NOMO-1 (cell line): ENCODE measurements at regions not wholly inside any gene's neighbourhood (a gene's known extent, or its start where the extent isn't known, plus 50 kb on each side); places are given as distances from the start of the nearest gene placed in this dataset.

Source experiments
- DNase-seq, 2 experiments: peaks; one replicate each; lab custom pipeline; 2025; ENCODE audit not compliant: unreplicated experiment in 2 of 2; lab: John Stamatoyannopoulos, UW

DNA sequence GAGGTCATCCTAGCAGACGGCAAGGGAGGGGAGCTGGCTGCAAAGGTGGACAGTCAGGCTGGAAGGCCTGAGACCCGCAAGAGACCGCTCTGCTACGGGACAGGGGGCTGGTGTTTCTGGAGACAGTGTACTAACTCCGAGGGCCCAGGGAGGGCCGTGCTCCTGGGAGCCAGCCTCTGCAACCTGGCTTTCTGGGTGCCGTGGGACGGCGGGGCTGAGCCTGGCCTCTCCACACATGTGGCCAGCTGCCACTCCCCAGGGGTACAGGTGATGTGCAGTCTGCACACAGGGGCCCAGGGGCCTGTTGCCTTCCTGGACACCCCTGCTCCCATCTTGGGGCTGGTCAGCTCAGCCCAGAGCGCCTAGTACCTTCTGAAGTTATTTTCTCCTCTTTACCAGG is 92.2 kb downstream of the MRPL36 start:
- DNase-seq, result no peak

DNA sequence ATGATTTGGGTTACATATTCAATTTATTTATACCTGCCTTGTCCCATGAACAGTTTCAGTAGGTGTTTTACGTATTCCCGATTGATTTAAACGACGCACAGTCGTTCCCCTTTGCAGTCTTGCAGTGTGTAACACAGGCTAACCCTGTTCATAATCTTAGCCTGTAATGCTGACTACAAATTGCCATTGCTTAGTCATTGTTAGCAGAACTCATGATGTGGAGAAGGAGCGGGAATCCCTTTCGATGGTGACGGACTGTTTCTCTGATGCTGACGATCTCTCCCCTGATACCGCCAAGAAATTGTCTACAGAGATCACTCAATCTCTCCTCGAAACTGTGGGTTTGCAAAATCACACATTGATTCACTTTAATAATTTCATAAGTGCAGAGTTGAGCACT is 93.2 kb downstream of the MRPL36 start:
- DNase-seq, result no peak

DNA sequence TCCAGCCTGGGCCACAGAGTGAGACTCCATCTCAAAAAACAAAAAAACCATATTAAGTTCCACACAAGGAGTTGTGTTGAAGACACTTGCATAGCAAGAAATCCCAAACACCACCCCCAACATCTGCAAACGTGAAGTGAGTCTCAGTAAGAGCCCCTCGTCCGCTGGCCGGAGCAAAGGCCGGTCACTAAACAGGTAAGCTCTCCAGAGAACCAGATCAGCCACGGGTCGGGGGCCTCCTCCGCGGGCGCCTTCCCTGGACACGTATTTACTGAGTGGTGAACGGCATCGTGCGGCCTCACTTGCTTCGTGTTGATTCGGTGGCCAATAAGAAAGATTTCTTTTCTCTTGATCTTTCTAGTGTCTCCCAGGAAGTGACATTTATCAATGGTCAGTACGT is 93.6 kb downstream of the MRPL36 start:
- no peak for DNase-seq

DNA sequence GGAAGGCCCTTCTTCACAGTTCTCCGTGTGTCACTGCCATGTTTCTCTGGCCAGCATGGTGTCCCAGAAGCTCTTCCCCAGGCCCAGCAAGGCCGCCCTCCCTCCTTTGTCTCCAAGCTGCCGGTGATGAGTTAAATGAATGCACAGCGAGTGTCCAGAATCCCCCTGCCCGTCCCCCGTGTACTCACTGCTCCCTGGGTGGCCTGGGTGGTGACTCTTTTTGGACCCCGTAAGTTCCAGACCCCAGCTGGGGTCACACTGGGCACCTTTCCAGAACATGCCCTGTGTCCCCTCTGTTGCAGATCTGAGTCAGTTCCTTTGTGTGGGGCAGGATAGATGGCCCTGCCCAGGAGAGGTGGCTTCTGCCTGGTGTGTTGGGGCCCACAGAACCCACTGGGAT is 95.0 kb downstream of the MRPL36 start:
- DNase-seq, result no peak

DNA sequence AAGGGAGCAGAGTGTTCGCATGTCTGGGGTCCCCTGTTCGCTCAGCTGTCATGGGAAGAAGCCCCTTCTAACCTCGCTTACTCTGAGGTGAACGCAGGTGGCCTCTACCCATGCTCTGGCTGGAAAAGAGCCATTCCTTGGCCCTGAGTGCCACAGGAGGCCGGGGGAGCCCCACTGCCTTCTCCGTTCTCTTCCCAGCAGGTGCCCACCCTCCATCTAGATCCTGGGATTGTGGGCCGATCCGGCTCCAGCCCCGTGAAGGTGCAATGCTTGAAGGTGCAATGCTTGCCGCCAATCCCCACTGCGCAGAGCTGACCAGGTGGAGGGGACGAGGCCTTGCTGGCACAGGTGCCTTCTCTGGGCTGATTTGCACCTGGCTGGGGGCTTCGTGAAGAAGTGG is 95.4 kb downstream of the MRPL36 start:
- no peak for DNase-seq

DNA sequence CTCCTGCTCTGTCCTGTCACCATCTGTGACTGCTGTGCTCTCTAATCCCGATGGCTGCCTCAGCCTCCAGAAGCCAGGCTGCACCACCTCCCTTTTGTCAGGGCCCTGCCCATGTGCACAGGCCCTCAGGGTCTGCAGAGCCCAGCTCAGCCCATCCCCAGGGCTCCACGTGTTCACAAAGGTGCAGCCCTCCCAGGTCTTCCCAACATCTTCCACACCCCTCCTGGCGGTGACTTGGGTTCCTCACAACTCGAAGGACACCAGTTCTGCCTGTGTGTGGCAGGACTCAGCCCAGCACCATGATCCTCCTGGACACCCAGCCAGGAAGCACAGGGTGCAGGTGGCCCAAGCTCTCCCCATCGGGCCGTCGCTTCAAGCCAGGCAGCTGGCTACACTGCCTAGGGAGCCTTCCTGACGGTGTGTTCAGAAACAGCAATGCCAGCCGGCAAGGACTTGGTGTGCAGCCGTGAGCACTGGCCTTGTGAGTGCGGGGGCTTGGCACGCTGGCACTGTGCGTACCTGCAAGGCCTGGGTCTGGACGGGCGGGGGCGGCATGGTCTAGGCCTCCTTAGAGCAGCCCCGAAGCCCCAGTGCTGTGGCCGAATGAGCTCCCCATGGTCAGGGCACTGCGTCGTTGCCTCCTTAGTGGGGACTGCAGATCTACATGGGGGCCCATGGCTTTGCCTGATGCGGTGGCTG is 96.1 kb downstream of the MRPL36 start:
- no peak for DNase-seq

DNA sequence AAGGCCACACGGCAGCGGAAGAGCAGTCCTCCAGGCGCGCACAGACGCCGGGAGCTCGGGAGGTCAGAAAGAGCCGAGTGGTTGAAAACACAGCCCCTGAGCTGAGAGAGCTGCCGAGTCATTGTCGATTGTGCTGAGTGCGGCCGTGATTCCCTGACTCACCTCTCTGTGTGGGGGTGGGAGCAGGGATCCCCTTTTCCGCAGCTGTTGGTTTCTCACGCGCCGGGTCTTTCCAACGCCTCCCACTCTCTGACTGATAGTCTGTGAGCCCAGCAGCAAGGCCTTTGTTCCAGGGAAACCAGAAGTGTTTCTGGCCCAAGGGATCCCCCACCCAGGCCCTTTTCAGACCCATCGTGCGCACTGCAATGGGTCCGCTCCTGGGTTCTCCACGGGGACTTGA is 97.3 kb downstream of the MRPL36 start:
- no peak for DNase-seq

DNA sequence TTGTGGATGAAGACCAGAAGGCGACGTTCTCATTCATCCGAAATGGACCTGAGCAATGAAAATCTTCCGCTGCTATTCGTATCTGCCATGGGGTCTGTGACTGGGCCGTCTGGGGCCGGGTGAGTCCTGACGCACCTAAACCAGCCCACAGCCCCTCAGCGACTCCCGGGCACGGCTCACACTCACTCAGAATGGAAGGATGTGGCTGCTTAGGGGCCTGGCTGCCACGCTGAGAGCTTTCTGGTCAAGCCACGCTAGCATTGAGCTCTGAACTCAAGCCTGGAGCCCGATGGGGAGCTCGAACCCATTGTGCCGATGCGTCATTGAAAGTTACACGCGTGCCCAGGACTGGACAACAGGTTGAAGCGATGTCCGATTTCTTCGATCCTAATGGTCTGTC is 97.8 kb downstream of the MRPL36 start:
- DNase-seq, result no peak

DNA sequence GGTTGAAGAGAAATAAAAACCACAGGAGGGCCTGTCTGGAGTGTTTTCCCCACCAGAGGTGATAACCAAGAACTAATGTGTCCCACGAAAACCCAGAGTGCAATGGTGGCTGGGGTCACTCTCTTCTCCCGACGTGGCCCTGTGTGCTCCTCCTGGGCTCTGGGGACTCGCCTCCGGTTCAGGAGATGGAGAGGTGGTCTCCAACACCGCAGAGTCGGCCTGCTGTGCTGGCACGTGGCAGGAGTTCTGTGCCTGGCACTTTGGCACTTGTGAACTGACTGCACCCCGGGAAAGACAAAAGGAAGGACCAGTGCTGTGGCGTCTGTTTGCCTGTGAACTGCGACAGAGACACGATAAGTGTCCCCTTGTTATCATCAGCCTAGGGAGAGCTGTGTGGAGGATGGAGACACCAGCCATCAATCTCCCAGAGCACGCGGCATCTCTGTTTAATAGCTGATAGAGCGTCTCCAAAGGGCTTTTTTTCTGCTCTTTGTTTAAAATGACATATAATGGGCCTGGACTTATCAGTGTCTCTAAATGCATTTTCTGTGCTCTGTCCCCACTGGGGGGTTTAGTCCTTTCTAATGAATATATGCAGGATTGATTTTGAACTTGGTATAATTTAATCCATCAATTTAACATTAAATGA is 98.3 kb downstream of the MRPL36 start:
- no peak for DNase-seq

DNA sequence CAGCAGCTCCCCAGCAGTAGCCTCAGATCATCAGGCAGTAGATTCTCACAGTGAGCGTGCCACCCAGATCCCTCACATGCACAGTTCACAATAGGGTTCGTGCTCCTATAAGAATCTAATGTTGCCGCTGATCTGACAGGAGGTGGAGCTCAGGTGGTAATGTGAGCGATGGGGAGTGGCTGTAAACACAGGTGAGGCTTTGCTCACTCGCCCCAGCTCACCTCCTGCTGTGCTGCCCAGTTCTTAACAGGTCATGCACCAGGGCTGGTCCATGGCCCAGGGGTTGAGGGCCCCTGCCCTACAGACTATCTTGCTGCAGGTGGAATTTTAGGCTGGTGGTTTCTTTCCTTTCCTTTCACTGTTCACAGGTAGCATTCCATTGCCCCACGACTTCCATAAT is 100.2 kb downstream of the MRPL36 start:
- no peak for DNase-seq

DNA sequence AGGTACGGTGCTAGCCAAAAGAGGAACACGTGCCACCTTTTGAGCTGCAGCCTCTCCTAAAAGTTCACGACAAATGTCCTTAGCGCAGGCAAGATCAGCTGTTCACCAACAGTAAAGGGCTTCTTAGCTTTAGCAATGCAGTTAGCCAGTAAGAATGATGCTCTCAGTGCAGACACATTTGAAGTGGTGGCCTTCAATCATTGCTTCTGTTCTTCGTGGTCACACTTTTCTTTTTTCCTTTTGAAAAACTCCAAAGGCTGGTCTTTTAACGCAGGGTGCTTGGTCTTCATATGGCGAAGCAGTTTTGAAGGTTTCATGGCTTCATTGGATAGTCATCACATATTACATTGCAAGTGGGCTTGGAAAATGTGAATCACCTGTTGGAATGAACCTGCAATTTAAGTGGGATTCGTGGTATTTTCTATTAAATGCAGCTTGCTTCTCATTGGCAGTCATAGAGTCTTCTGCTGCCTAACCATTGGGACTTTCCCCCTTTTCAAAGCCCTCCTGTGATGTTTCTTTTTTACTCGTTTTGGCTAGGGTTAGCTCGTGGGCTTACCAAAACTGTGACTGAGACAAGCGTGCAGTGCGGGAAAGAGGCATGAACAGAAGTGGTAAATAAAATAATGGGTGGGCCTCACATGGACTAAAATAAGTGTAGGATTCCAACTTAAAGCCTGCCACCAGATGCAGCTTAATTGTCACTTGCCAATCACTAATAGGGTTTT is 100.9 kb downstream of the MRPL36 start:
- DNase-seq, result no peak

DNA sequence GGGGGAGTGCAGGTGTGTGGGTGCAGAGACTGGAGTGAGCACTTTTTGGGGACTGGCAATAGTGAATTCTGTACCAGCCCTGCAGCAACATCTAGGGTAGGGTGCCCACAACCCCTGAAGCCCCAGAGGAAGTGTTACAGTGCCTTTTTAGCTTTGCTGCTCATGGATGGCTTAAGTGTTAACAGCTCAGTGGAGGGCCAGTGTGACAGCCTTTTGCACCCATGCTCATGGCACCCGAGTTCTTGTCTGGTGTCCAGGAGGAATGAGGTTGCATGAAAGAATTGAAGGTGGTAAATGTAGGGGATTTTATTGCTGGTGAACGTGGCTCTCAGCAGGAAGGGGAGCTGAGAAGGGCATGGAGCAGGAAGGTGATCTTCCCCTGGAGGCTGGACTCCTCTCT is 107.3 kb downstream of the MRPL36 start:
- DNase-seq, result no peak

DNA sequence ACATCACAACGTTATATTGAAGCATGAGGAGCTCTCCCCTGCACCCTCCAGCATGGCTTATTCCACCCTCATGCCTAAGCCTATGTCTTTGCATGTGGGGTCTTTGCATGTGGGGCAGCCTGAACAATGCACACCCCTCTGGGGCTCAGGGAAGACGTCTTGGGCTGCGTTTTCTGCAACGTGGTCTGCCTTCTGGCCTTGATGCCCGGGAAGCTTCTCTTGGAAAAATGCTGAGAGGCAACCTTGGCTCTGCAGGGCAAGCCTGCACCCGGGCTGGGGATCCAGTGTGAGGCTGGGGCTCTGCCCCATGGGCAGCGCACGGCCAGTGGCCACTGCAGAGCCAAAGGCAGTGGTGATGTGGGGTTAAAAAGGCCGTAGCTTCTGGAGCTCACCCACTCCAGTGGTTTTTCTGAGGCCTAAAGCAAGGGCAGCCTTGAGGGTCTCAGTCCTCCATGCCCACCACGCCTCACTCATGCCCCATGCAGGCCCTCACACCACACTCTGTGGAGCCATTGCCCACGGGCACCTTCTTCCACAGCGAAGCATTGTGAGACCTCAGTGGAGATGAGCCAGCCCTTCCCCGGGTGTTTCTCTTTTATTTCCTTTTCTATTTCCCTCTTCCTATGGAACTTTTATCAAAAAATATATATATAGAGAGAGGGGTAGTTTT is 112.2 kb downstream of the MRPL36 start:
- no peak for DNase-seq

DNA sequence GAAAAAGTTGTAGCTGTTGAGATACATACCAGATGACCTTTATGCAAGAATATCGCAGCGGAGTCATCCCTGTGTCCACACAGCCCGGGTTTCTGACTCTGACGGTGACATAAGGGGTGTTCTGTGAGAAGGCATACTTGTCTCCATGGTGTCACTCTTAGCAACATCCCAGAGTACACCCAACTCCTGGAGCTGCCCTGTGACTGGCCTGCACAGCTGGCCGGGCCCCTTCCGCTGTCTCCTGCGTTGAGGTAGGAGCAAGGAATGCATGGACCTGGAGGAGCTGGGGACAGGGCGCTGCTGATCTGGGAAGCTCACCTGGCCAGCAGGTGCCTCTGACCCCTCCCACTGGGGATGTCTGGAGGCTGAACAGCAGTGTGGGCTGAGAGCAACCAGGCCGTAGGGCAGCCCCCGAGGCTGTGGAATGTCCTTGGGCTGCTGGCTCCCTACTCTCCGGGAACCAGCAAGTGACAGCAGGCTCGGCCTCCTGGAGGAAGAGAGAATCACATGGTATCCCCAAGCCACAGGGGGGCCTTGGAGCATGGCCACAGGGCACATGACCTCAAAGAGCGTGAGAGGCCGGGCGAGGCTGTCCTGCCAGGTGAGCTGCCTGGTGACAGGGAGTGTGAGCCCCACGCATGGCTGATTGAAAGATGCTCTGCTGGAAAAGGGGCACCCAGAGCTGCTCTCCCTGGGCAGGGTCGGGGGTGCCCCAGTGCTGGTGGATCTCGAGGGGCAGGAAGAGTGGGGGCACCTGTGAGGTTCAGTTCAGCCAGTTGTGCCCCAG is 113.4 kb downstream of the MRPL36 start:
- DNase-seq, result no peak

DNA sequence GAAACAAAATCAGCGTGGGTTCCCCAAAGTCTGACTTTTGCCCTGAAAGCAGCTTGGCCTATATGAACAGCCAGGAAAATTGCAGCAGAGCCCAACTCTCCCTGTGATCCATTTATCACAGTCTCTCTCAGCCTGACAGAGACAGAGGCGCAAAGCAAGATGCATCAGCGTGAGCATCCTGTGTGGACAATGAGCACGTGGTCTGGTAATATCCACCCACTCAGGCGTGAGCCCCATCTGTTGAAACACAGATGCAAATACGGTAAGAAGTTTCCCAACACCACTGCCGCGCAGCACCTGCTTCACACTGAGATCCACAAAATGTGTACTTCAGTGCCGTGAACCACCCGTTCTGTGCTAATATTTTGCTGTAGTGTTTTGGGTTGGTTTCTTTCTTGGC is 114.6 kb downstream of the MRPL36 start:
- DNase-seq, result no peak

DNA sequence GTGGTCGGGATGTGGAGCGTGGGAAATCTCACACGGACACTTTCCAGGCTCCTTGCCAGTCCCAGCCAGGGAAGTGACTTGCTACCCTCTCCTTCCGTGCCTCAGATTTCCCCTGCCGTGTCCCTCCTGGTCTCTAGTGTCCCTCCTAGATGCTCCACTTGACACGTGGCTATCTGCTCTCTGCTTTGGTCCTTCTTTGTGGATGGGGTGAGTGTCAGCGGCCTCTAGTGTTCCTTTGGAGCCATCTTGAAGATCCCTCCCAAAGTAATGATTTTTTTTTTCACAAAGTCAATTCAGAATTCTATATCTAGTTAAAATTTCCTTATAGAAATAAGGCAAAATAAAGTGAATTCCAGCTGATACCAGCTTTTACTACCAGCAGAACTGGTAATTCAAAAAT is 117.7 kb downstream of the MRPL36 start:
- no peak for DNase-seq

DNA sequence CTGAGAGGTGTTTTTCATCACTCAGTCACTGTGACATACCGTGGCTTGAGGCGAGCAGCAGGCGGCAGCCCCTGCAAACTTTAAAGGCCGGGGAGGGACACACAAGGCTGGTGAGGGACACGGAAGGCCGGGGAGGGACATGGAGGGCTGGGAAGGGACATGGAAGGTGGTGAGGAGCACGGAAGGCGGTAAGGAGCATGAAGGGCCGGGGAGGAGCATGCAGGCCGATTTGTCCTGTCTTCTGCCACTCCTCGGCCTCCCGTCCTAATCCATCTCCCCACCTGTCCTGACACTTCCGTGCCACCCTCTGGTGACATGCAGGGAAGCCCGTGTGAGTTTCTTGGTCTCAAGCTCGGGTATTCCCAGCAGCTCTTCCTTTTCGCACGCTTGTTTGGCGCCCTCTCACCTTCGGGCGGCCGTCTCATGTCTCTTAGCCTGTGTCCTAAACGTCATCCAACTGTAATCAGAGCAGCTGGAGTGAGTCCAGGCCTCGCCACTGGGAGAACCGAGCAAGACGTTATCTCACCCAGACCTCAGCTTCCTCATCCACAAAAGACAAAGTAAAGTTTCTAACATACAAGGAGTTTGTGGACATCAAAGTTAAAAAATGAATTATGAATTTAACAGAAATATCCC is 126.5 kb downstream of the MRPL36 start:
- DNase-seq, result no peak

DNA sequence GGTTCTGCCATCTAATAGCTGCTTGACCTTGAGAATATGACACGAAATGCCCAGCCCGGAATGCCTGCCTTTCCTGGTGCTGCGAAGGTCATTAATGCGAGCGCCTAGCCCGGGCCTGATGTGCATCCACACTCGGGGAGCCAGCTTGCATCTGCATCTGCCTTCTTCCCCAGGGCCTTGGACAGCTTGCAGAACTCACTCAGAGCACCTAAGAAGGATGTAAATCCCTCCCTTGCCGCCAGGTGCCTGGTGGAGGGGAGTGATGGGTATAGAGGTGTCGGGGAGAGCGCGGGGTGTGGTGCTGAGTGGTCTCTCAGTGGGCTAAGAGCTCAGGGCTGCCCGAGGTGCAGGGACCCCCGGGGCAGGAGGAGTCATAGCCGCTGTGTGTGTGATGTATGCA is 127.2 kb downstream of the MRPL36 start:
- no peak for DNase-seq

DNA sequence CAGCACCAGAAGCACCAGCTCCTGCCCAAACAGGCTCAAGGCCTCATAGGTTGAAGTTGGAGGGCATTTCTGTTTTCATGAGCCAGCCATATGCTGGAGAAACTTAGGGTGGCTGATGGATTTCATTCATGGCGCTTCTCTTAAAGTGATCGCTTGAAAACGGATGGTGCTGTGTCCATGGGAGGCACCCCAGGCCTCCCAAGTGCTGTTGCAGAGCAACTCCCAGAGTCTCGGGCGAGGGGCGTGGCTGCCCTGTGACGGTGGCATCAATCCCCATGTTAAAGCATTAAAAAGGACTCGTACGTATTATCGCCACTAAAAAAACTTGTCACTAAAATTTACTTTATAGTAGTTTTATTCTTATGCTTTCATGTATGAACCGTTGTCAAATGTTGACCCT is 128.3 kb downstream of the MRPL36 start:
- DNase-seq, result no peak

DNA sequence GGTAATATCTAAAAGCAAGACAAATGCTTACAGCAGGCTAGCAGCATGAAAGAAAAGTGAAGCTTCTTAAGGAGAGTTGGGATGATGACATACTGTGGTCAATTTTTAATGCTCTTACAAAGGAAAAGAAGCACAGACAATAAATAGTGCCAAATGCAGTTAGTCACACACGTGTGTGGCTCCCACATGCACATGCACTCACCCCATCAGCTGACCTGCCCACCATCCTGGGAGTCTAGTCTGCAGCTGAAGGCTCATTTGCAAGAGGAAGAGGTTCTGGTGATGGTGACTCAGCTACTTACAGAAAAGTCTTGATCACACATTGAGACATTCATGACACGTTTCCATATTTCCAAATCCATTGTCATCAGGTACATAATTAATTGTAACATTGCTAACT is 129.3 kb downstream of the MRPL36 start:
- DNase-seq, result peak; percentile 30 to 33
